Left cardiac atrium (tissue), 4 donors: ENCODE measurements at regions not wholly inside any gene's neighbourhood (a gene's known extent, or its start where the extent isn't known, plus 50 kb on each side); places are given as distances from the start of the nearest gene placed in this dataset.
"Not testable (repeated sequence)": the region's sequence is repeated elsewhere in the genome, so short reads cannot be mapped to it uniquely, and the experiment has no call there.

ENCODE experiments used
- ATAC-seq, 2 donors: fragments of 200-7000 bp; cut with Tn5 transposase; one replicate each; pipeline ENCODE4 v1.9.1; 2020; ENCODE audit warnings: mild to moderate bottlenecking in 2 of 2, moderate library complexity in 2 of 2
- DNase-seq: peaks from one replicate; pipeline ENCODE4 v3.0.0-alpha.2; 2020
- intact Hi-C, 2 donors: fragments of 100-400 bp; cut with DNase I; formaldehyde crosslinking; loops; one replicate each; pipeline versions ENCODE4 v1.14.1 to v1.15.1; 2022 to 2023
- donor health status: DM: no; HTN: yes; CAD: no.
- donor health status: DM: no; HTN: yes; CAD: no; lungs with severe emphysema.
- donor health status: DM: yes; HTN: yes; CAD: no.
- donor health status: Dilated cardiomyopathy.

DNA sequence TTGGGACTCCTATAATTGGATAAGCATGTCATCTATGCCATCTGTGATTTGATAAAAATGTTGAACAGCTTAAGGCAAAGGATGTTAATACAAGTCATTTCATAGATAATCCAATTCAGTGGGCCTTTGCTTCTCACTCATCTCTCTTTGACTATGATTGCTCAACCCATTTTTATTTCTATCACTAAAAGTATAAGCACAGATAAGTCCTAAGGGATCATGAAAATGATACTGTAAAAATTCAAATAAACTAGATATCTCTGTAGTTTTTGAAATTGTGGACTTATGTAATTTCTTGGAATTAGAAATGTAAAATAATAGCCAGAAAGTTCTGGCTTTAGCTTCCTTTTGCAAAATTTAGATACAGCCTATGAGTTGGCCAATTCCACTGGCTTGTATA lies 440.3 kb downstream of the POM121L12 start:
- DNase-seq (no peak), ATAC-seq (no peak)
- intact Hi-C loops, result no loop called here

DNA sequence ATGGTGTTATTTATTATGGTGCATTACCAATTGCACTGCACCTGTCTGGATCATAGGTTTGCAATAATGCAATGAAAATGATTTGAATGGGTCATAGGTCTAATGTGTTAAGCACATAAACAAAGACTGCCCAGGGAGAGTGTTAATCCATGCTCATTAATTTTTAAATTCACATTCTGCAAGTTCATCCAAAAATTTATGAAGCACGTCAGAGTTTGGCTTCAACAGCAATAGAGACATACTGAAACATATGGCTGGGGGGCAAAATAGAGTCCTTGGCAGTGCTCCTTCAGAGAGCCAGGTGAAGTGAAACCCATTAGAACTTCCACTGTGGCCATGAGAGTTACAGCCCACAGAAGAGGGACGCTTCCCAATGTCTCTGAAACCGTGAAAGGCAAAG lies 441.1 kb downstream of the POM121L12 start:
- DNase-seq (no peak), ATAC-seq (no peak)
- intact Hi-C loops, result no loop called here

DNA sequence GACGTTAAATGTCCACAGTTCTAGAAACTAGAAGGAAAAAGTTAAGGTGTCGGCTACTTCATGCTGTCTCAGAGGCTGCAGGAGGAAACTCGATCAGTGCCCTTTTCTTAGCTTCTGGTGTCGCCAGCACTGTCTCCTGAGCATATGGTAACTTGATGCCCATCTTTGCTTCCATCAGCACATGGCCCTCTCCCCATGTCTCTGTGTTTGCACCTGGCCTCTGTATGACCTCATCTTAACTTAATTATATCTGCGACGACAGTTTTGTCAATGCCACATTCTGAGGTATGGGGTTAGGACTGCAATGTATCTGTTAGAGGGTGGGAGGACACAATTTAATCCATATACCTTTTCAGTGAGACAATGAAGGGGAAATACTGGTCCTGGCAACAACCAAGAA lies 449.9 kb downstream of the POM121L12 start:
- ATAC-seq, result no peak
- intact Hi-C loops, result loop anchor here in 1 of 2 donors (1.0 kb wide), 1 partner anchor 29 kb away; no protein-coding TSS in a partner anchor
- DNase-seq, result no peak

- intact Hi-C loops, result no loop called here
Observed at GRCh38 chr7:53491051-53491450, 455.6 kb downstream of the POM121L12 start.

GRCh38 chr7:53495181-53495580 lies 459.7 kb downstream of the POM121L12 start:
- ATAC-seq, intact Hi-C loops, DNase-seq: not testable (repeated sequence)

More at GRCh38 chr7:53491051-53491450, 455.6 kb downstream of the POM121L12 start:
- ATAC-seq (no peak), DNase-seq (no peak)

GRCh38 chr7:53500076-53500475 lies 464.6 kb downstream of the POM121L12 start:
- intact Hi-C loops, result no loop called here
- no peak for ATAC-seq

DNA sequence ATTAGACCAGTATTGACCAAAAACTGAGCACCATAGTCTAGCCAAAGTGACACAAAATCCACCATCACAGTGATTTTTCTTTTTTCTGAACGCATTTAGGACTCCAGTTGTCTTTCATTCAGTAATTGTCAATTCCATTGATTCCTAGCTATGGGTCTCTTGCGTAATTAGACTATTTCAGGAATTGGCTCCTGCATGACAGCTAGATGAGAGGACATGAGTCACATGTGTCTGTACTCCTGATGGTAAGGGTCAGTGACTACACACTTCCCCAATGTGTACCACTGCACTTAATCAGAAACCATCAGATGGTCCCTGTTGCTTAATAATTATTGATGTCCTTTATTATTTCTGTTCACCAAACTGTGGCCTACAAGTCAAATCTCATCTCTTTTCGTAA lies 469.5 kb downstream of the POM121L12 start:
- DNase-seq (no peak), ATAC-seq (no peak)
- intact Hi-C loops, result no loop called here

More at GRCh38 chr7:53500076-53500475, 464.6 kb downstream of the POM121L12 start:
- DNase-seq, result no peak

- DNase-seq (no peak), ATAC-seq (no peak)
- intact Hi-C loops, result no loop called here
Observed at GRCh38 chr7:53518319-53518718, 482.9 kb downstream of the POM121L12 start.

DNA sequence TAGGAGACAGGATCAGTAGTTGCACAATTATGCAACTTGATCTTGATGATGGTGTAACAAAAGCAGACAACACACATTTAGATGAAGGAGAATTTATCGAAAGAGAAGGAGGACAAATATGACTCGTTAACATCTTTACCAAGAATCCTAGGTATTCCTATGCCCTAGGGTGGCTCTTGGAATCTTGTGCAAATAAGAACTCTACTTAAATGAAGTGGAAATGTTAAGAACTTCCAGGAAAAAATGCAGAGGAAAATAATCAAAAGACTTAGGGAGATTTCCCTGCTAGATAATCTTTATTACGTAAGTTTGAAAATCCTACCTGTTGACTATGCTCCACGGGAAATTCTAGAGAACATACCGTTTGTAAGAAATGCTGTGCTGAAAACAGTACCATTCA lies 485.4 kb downstream of the POM121L12 start:
- DNase-seq (no peak), ATAC-seq (no peak)
- intact Hi-C loops, result no loop called here

- intact Hi-C loops, result no loop called here
- ATAC-seq, result no peak
- DNase-seq, result no peak
Observed at GRCh38 chr7:53521638-53522184, 486.3 kb downstream of the POM121L12 start.

DNA sequence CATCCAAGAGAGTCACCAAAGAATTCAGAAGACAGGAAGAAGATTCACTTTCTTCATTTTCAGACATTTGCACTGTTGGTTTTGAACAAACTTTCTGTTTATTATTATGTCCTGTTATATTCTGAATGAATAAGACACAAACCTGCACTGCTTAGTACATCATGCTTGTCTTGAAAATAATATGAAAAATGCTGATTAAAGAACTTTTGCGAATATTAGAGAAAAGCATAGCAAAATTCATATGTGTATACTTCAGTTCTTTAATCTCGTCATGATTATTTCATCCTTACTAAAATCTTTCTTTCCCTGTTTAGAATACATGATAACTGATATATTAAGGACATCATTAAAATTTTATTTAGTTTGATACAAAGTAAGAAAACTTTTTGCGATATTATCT lies 504.1 kb downstream of the POM121L12 start:
- intact Hi-C loops, result no loop called here
- ATAC-seq (no peak), DNase-seq (no peak)

DNA sequence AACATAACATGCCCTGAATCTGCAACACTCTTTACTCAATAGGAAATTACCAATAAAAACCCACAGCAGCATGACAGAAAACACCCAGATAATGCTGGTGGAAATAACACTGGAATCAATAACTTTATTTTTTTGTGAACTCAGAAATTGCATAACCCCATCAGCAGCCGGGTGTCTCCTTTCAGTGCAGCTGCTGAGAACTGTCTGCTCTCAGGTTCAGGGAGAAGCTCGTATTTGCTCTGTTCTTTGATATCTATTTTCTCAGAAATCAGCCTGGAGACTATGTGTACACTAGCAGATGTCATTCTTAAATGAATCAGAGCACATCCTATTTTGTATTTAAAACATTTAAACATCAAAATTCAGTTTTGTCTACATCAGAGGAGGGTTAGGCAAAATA lies 506.0 kb downstream of the POM121L12 start:
- no peak for ATAC-seq
- intact Hi-C loops, result no loop called here
- no peak for DNase-seq

- intact Hi-C loops, result no loop called here
- no peak for DNase-seq
- ATAC-seq, result no peak
Observed at GRCh38 chr7:53542157-53542556, 506.7 kb downstream of the POM121L12 start.
